ENCODE measurements at regions not wholly inside any gene's neighbourhood (a gene's known extent, or its start where the extent isn't known, plus 50 kb on each side); places are given as distances from the start of the nearest gene placed in this dataset.

DNA sequence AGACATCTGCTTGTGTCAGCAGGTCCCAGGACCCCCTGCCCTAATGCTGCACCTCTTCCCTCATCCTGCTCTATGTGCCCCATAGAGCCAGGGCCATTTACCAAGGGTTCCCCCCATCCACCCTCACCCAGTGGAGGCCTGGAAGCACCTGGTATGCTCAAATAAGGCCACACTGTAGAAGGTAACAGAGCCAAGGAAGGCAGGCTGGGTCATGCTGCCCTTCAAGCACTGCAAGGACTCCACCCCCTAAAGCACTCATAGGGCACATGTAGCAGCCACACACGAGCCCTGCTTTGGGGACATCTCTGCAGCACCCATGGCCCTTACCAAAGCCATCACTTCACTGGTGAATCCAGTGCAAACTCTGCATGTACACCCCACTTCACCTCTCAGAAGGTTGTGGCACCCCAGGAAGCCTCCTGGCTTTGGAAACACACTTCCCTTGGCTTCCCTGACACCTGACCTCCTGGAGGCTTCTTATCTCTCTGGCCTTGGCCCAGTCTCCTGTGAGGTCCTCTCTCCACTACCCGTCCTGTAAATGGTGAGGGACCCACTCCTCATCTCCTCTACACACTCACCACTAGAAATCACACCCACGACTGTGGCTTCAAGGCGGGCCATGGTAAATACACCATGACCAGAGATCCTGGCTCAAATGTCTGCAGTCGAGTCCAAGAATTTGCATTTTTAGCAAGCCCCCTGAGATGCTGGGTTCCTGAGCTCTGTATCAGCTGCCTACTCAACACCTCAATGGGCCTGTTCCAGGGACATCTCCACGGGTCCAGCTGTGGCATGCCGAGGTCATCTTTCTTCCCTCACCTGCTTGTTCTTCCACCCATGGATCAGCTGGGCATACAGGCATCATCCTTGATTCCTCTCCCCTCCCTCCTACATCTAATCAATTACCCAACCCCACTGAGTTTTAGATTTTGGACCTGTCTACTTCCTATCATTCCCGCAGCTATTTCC, 80.9 kb upstream of the DOCK9 start:
- Histone ChIP-seq H3K9me3 (no peaks in the 10 kb centered on the region), H3K4me3 (no peak overlapping the region), H3K27me3 (no peaks in the 10 kb centered on the region), H3K36me3 (no peaks in the 10 kb centered on the region), H3K27ac (peak overlapping the region in 1 of 2 donors; percentile 8), H3K4me1 (no peaks in the 10 kb centered on the region)
- DNase-seq (ENCODE audit: low spot score in 2 of 2) = no peak
- TF ChIP-seq, protein P1, sequence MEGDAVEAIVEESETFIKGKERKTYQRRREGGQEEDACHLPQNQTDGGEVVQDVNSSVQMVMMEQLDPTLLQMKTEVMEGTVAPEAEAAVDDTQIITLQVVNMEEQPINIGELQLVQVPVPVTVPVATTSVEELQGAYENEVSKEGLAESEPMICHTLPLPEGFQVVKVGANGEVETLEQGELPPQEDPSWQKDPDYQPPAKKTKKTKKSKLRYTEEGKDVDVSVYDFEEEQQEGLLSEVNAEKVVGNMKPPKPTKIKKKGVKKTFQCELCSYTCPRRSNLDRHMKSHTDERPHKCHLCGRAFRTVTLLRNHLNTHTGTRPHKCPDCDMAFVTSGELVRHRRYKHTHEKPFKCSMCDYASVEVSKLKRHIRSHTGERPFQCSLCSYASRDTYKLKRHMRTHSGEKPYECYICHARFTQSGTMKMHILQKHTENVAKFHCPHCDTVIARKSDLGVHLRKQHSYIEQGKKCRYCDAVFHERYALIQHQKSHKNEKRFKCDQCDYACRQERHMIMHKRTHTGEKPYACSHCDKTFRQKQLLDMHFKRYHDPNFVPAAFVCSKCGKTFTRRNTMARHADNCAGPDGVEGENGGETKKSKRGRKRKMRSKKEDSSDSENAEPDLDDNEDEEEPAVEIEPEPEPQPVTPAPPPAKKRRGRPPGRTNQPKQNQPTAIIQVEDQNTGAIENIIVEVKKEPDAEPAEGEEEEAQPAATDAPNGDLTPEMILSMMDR (IDR thresholded peaks at IDR 0.05) = no peak
- TF ChIP-seq POLR2A (IDR thresholded peaks at IDR 0.05) = no peak
- TF ChIP-seq POLR2AphosphoS5 (IDR thresholded peaks at IDR 0.05) = no peak
- intact Hi-C loops (cut with DNase I; ENCODE audit: low total_unique reads) = no loop called here

DNA sequence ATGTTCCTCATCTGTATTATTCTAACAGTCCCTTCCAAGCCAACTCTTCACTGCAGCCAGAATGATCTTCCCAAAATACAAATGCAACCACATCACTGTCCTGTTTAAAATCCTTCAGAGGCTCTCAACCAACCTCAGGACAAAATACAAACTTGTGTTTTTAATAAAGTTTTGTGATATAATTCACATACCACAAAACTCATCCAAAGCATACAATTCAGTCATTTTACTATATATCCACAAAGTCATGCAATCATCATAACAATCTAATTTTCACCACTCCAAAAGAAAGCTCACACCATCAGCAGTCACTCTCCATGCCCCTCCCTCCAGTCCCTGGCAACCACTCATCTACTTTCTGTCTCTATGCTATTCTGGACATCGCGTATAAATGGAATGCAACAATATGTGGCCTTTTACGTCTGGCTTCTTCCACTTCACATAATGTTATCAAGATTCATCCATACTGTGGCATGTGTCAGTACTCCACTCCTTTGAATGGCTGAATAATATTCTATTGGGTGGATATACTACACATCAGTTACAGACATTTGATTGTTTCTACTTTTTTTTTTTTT, 81.7 kb upstream of the DOCK9 start:
- TF ChIP-seq, protein P1 (IDR thresholded peaks at IDR 0.05) = no peak
- TF ChIP-seq POLR2A (IDR thresholded peaks at IDR 0.05) (no peak), POLR2AphosphoS5 (IDR thresholded peaks at IDR 0.05) (no peak)
- no peaks in the 10 kb centered on the region for H3K36me3 ChIP-seq
- intact Hi-C loops (cut with DNase I; ENCODE audit: low total_unique reads) = no loop called here
- no peaks in the 10 kb centered on the region for H3K4me1 ChIP-seq
- H3K27ac ChIP-seq = no peak overlapping the region
- no peaks in the 10 kb centered on the region for H3K9me3 ChIP-seq
- DNase-seq (ENCODE audit: low spot score in 2 of 2) = no peak
- no peaks in the 10 kb centered on the region for H3K27me3 ChIP-seq
- H3K4me3 ChIP-seq = no peak overlapping the region

DNA sequence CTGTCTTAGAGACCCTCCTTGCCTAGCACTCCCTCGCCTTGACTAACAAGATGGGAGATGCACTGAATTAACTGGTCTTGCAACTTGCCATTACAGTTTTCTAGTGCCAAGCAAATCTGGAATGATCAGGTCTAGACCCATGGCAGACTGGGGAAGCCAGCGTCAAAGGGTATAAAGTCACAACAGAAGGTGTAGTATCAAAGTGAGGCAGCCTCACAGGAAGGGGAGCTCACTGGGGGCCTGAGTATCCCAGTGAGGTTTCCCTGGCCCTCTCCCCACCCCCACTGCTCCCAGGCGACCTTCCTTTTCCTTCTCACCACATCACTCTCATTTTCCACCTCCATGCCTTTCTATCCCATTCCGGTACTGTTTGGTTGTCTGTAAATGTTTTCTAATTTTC, 83.5 kb upstream of the DOCK9 start:
- no peak for DNase-seq (ENCODE audit: low spot score in 2 of 2)
- H3K36me3 ChIP-seq = no peaks in the 10 kb centered on the region
- no peaks in the 10 kb centered on the region for H3K9me3 ChIP-seq
- no peak overlapping the region for H3K4me3 ChIP-seq
- peak overlapping the region; percentile 76 to 78 for H3K27ac ChIP-seq
- H3K27me3 ChIP-seq = no peaks in the 10 kb centered on the region
- no peak for TF ChIP-seq POLR2A (IDR thresholded peaks at IDR 0.05)
- TF ChIP-seq POLR2AphosphoS5 (IDR thresholded peaks at IDR 0.05) = no peak
- TF ChIP-seq, protein P1 (IDR thresholded peaks at IDR 0.05) = no peak
- no peaks in the 10 kb centered on the region for H3K4me1 ChIP-seq
- intact Hi-C loops (cut with DNase I; ENCODE audit: low total_unique reads) = no loop called here

DNA sequence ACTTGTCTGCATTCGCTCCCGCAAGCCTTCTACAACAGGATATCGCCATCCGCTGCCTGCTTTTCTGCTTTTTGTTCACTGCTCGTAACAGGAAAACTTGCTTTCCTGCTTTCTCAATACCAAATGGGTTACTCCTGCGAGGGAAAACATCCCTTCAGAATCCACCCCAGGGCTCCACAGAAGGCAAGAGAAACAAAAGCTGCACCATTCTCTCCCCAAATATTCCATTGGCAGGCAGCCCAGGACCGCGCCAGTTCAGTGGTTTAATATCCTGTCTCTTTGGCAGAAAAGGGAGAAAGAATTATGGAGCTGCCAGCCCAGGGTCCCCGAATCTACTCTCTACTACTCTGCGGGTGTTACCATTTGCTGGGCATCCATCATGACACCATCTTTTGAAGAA, 84.7 kb upstream of the DOCK9 start:
- TF ChIP-seq, protein P1 (IDR thresholded peaks at IDR 0.05) = no peak
- no peak for TF ChIP-seq POLR2AphosphoS5 (IDR thresholded peaks at IDR 0.05)
- no peak for TF ChIP-seq POLR2A (IDR thresholded peaks at IDR 0.05)
- no peaks in the 10 kb centered on the region for H3K27me3 ChIP-seq
- no peaks in the 10 kb centered on the region for H3K4me1 ChIP-seq
- peak in 1 of 2 donors; percentile 37 for DNase-seq (ENCODE audit: low spot score in 2 of 2)
- intact Hi-C loops (cut with DNase I; ENCODE audit: low total_unique reads) = no loop called here
- H3K4me3 ChIP-seq = peak overlapping the region in 1 of 3 donors; percentile 41
- no peaks in the 10 kb centered on the region for H3K9me3 ChIP-seq
- no peaks in the 10 kb centered on the region for H3K36me3 ChIP-seq
- H3K27ac ChIP-seq = peak overlapping the region; percentile 76 to 78

DNA sequence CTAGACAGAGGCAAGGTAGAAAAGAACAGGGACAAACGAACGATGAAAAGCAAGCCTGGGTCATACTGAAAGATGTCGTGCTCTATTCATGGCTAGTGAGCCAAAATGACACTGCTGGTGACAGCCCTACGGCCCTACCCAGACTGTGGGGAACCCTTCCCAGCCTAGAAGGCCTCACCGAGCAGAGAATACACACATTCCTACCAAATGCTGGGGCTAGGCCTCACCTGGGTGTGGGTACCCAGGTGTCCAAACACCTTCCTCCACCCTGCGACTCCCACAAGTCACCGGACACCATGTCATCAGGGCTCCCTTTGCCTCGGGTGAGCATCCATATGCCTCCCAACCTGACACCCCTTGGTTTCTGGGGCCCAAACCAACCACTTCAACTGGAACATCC, 85.3 kb upstream of the DOCK9 start:
- intact Hi-C loops (cut with DNase I; ENCODE audit: low total_unique reads) = no loop called here
- Histone ChIP-seq H3K27ac (peak overlapping the region; percentile 76 to 78), H3K4me3 (no peak overlapping the region), H3K9me3 (no peaks in the 10 kb centered on the region), H3K4me1 (no peaks in the 10 kb centered on the region), H3K36me3 (no peaks in the 10 kb centered on the region), H3K27me3 (no peaks in the 10 kb centered on the region)
- no peak for TF ChIP-seq POLR2A (IDR thresholded peaks at IDR 0.05)
- DNase-seq (ENCODE audit: low spot score in 2 of 2) = no peak

Data from breast epithelium (tissue), 4 donors.